Loucy (cell line): ENCODE measurements at regions not wholly inside any gene's neighbourhood (a gene's known extent, or its start where the extent isn't known, plus 50 kb on each side); places are given as distances from the start of the nearest gene placed in this dataset.

Source experiments
- EZH2phosphoT487 ChIP-seq: fragments of 200-600 bp; IDR thresholded peaks from 2 replicates; pipeline ENCODE4 v1.6.1; 2018; ENCODE audit warnings: antibody characterized with exemption, mild to moderate bottlenecking, moderate library complexity, borderline replicate concordance
- TF ChIP-seq, protein P1 (sequence below): fragments of 200-600 bp; sonication (generic); conservative IDR thresholded peaks from 2 replicates; pipeline ENCODE4 v1.5.1; 2014; ENCODE audit warnings: mild to moderate bottlenecking, antibody characterized with exemption, low read length

DNA sequence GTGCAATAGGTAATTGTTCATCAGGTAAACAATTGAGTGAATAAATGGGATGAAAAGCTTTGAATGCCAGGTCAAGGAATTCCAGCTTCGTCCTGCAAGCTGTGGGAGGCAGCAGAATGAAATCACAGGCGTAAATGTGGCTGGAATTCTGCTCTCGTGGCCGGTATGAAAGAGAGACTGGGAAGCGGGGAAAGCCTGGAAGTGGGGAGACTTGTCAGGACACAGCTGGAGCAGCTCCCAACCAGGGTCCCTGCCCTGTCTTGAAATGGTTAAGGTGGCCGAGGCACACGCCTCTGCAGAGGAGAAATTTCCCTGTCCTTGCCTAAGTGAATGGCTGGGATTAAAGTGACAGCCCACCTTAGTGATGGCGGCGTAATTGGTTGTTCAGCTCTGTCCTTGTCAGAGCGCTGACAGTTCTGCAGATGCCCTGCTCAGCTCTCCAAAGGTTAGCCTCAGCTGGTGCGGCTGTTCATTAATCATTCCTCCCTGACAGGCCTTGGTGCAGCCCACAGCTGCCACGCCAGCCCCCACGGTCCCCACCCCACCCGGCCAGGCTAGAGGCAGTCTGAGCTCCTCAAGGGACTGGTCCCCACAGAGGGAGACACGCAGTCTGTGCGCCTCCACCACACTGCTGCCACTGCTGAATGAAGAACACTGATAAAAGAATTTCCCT lies 398.3 kb upstream of the POU3F1 start:
- TF ChIP-seq, protein P1, sequence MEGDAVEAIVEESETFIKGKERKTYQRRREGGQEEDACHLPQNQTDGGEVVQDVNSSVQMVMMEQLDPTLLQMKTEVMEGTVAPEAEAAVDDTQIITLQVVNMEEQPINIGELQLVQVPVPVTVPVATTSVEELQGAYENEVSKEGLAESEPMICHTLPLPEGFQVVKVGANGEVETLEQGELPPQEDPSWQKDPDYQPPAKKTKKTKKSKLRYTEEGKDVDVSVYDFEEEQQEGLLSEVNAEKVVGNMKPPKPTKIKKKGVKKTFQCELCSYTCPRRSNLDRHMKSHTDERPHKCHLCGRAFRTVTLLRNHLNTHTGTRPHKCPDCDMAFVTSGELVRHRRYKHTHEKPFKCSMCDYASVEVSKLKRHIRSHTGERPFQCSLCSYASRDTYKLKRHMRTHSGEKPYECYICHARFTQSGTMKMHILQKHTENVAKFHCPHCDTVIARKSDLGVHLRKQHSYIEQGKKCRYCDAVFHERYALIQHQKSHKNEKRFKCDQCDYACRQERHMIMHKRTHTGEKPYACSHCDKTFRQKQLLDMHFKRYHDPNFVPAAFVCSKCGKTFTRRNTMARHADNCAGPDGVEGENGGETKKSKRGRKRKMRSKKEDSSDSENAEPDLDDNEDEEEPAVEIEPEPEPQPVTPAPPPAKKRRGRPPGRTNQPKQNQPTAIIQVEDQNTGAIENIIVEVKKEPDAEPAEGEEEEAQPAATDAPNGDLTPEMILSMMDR = no peak
- TF ChIP-seq EZH2phosphoT487 = no peak
